ENCODE measurements at regions not wholly inside any gene's neighbourhood (a gene's known extent, or its start where the extent isn't known, plus 50 kb on each side); places are given as distances from the start of the nearest gene placed in this dataset.

DNA sequence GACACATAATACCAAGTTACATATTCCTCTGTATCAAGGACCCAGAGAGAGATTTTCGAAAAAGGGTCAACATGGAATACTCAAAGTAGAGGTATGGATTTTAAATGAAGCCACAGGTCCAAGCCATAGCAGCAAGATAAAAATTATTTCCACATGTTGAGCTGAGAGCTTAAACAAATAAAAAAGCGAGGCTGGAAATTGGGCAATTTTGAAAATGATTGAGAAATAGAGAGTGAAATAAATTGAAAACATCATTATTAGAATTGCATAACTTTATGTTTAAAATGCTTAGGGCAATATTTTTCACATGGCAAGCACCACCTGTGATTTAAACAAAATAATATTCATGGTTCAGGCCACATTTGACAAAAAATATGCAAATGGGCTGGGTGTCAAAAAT is 1251.0 kb upstream of the USP15 start:
- ChIA-PET CTCF (ENCODE audit: partially characterized antibody) (no interaction called here), POLR2A (ENCODE audit: partially characterized antibody) (no interaction called here)
- H2BK5ac ChIP-seq (ENCODE audit: low read depth, low read length) = no peak overlapping the region
- DNase-seq (ENCODE audit: low read depth in 1 of 2, low spot score in 2 of 2) = no peak
- H2BK20ac ChIP-seq (ENCODE audit: low read length) = no peak overlapping the region
- H3K9me3 ChIP-seq (ENCODE audit: insufficient read depth in 2 of 2, low read depth in 1 of 2, low read length in 1 of 2) = no peaks in the 10 kb centered on the region
- H3K79me1 ChIP-seq (ENCODE audit: low read depth, low read length) = no peaks in the 10 kb centered on the region
- H4K8ac ChIP-seq (ENCODE audit: extremely low read depth, insufficient read depth, low read length) = no peak overlapping the region
- no peak overlapping the region for H2AK5ac ChIP-seq (ENCODE audit: low read depth, low read length)
- no peak overlapping the region for H3K56ac ChIP-seq (replicated peaks; ENCODE audit: insufficient read length, low read depth, low read length)
- H4K91ac ChIP-seq (replicated peaks; ENCODE audit: insufficient read length, low read length) = no peak overlapping the region
- H4K20me1 ChIP-seq (replicated peaks in 1 of 2; ENCODE audit: control insufficient read depth in 1 of 2, insufficient read depth in 2 of 2, low read length in 2 of 2) = no peaks in the 10 kb centered on the region
- H3K4me3 ChIP-seq (ENCODE audit: extremely low read depth in 1 of 4, insufficient read depth in 2 of 4, low read depth in 3 of 4, low read length in 4 of 4) = no peak overlapping the region
- no peak overlapping the region for H3K18ac ChIP-seq (ENCODE audit: extremely low read depth, low read length)
- H3K27ac ChIP-seq (ENCODE audit: low read depth, low read length) = no peak overlapping the region
- no peaks in the 10 kb centered on the region for H3K36me3 ChIP-seq (ENCODE audit: control insufficient read depth in 2 of 4, insufficient read depth in 4 of 4, low read length in 3 of 4)
- H3K4me2 ChIP-seq (ENCODE audit: insufficient read depth in 1 of 2, low read depth in 2 of 2, low read length in 2 of 2) = no peak overlapping the region
- no peak overlapping the region for H3K9ac ChIP-seq (replicated peaks in 1 of 4; ENCODE audit: extremely low read depth in 1 of 4, low read depth in 3 of 4, low read length in 3 of 4)
- no peak overlapping the region for H2AFZ ChIP-seq (ENCODE audit: low read length)
- H4K5ac ChIP-seq (ENCODE audit: insufficient read length, low read depth, low read length) = no peak overlapping the region
- no peak overlapping the region for H3K4ac ChIP-seq (replicated peaks; ENCODE audit: insufficient read length, low read depth, low read length)
- H2BK12ac ChIP-seq (ENCODE audit: low read depth, low read length) = no peak overlapping the region
- no peak overlapping the region for H3K23ac ChIP-seq (ENCODE audit: insufficient read length)
- H3K4me1 ChIP-seq (replicated peaks in 1 of 4; ENCODE audit: control insufficient read depth in 3 of 4, insufficient read depth in 4 of 4, low read length in 3 of 4) = no peaks in the 10 kb centered on the region
- no peak overlapping the region for H2BK15ac ChIP-seq (ENCODE audit: low read length)
- WGBS, 2 experiments (ENCODE audit: extremely low coverage in 1 of 2, insufficient coverage in 1 of 2, insufficient read length in 1 of 2, insufficient replicate concordance in 2 of 2, low coverage in 1 of 2, low lambda C conversion rate in 2 of 2, missing lambda C conversion rate in 1 of 2) = 90% methylated on average over 2 of the region's 2 CpGs; no CpG with 5 or more reads in 1 of the 2 experiments
- no peaks in the 10 kb centered on the region for H3K27me3 ChIP-seq (replicated peaks in 1 of 4; ENCODE audit: control insufficient read depth in 3 of 4, extremely low read depth in 1 of 4, insufficient read depth in 3 of 4, low read length in 3 of 4)
- no peaks in the 10 kb centered on the region for H3K79me2 ChIP-seq (ENCODE audit: control insufficient read depth in 1 of 2, insufficient read depth in 2 of 2, low read length in 2 of 2)
- no peak overlapping the region for H2BK120ac ChIP-seq (replicated peaks; ENCODE audit: low read depth, low read length)
- no peak overlapping the region for H3K14ac ChIP-seq (ENCODE audit: insufficient read length)
- H3K23me2 ChIP-seq (ENCODE audit: low read depth, low read length) = no peaks in the 10 kb centered on the region
- no peak for FAIRE-seq
- no peak for TF ChIP-seq ZNF274 (IDR thresholded peaks at IDR 0.05; ENCODE audit: borderline replicate concordance, extremely low read depth, low read length)
- no peak for TF ChIP-seq RAD21 (IDR thresholded peaks at IDR 0.05 in 1 of 2, conservative IDR thresholded peaks at IDR 0.05 in 1 of 2; ENCODE audit: low read depth in 2 of 2, low read length in 2 of 2)
- TF ChIP-seq POLR2AphosphoS5 (IDR thresholded peaks at IDR 0.05; ENCODE audit: low read depth, low read length) = no peak
- no peak for TF ChIP-seq BCL11A (IDR thresholded peaks at IDR 0.05; ENCODE audit: low read depth in 2 of 2, low read length in 2 of 2)
- TF ChIP-seq FOSL1 (IDR thresholded peaks at IDR 0.05; ENCODE audit: insufficient read depth, low read depth, low read length) = no peak
- TF ChIP-seq YY1 (IDR thresholded peaks at IDR 0.05; ENCODE audit: low read depth, low read length) = no peak
- TF ChIP-seq EZH2 (IDR thresholded peaks at IDR 0.05; ENCODE audit: low read depth, low read length, severe bottlenecking) = no peak
- TF ChIP-seq, protein P1, sequence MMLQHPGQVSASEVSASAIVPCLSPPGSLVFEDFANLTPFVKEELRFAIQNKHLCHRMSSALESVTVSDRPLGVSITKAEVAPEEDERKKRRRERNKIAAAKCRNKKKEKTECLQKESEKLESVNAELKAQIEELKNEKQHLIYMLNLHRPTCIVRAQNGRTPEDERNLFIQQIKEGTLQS (IDR thresholded peaks at IDR 0.05; ENCODE audit: insufficient read depth, low read depth, low read length) = no peak
- no peak for TF ChIP-seq MAFK (IDR thresholded peaks at IDR 0.05; ENCODE audit: low read depth, low read length)
- no peak for TF ChIP-seq TCF12 (IDR thresholded peaks at IDR 0.05; ENCODE audit: low read depth, low read length)
- no peak for TF ChIP-seq JUN (IDR thresholded peaks at IDR 0.05; ENCODE audit: low read depth, low read length)
- no peak for TF ChIP-seq RBBP5 (IDR thresholded peaks at IDR 0.05; ENCODE audit: borderline replicate concordance, low read depth, low read length)
